ENCODE measurements at regions not wholly inside any gene's neighbourhood (a gene's known extent, or its start where the extent isn't known, plus 50 kb on each side); places are given as distances from the start of the nearest gene placed in this dataset.

DNA sequence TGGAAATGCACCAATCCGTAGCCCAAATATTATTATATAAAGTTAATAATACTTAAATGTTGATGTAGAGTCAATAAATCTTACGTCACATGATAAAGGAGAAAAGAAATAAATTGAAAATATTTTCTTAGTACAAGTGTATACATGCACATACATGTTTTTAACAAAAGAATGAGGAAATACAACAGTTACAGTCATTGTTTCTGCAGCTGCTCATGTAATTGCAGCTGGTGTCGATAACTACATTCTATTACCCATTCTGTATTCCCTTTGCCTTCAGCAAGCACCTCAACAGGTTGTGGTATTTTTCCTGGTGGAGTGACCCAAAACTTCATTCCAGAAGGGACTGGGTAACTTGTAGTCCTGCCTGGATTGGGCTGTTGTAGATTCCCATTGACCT is 377.8 kb upstream of the FSIP2 start:
- TF ChIP-seq, protein P1, sequence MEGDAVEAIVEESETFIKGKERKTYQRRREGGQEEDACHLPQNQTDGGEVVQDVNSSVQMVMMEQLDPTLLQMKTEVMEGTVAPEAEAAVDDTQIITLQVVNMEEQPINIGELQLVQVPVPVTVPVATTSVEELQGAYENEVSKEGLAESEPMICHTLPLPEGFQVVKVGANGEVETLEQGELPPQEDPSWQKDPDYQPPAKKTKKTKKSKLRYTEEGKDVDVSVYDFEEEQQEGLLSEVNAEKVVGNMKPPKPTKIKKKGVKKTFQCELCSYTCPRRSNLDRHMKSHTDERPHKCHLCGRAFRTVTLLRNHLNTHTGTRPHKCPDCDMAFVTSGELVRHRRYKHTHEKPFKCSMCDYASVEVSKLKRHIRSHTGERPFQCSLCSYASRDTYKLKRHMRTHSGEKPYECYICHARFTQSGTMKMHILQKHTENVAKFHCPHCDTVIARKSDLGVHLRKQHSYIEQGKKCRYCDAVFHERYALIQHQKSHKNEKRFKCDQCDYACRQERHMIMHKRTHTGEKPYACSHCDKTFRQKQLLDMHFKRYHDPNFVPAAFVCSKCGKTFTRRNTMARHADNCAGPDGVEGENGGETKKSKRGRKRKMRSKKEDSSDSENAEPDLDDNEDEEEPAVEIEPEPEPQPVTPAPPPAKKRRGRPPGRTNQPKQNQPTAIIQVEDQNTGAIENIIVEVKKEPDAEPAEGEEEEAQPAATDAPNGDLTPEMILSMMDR (conservative IDR thresholded peaks at IDR 0.05), result no peak
- TF ChIP-seq ZFX (IDR thresholded peaks at IDR 0.05), result no peak

All from C4-2B (cell line).